PC-9 (cell line): ENCODE measurements at regions not wholly inside any gene's neighbourhood (a gene's known extent, or its start where the extent isn't known, plus 50 kb on each side); places are given as distances from the start of the nearest gene placed in this dataset.

Source experiments
- BruUV-seq: library from RNA; stranded (reverse); fragments of 400-500 nt; replicated peaks from 2 replicates; lab custom pipeline; 2021; lab: Mats Ljungman, UMichigan
- CTCF ChIA-PET: fragments of 300-600 bp; sonication (Branson Sonifier 250); formaldehyde crosslinking; loops from one replicate; lab custom pipeline; 2022; ENCODE audit warnings: antibody characterized with exemption; lab: Charles Lee
- POLR2A ChIA-PET: fragments of 300-600 bp; sonication (Branson Sonifier 250); formaldehyde crosslinking; loops from one replicate; lab custom pipeline; 2022; ENCODE audit warnings: antibody characterized with exemption; ENCODE audit not compliant: unreplicated experiment; lab: Charles Lee
- DNase-seq, 2 experiments: peaks; one replicate each; pipeline versions ENCODE4 v3.0.0 to v3.0.0-alpha.2; 2015 to 2022; ENCODE audit warnings: mixed read lengths in 1 of 2
- H2AFZ ChIP-seq: fragments of 200-600 bp; sonication (generic); 2 replicates; pipeline ENCODE4 v1.8.1; 2017; ENCODE audit warnings: antibody characterized with exemption
- H3F3A ChIP-seq: fragments of 200-600 bp; sonication (generic); 2 replicates; pipeline ENCODE4 v1.8.1; 2017; ENCODE audit warnings: antibody characterized with exemption, mild to moderate bottlenecking, low read depth; ENCODE audit not compliant: insufficient read depth
- H3K27ac ChIP-seq: fragments of 200-600 bp; sonication (generic); 2 replicates; pipeline ENCODE4 v1.6.1; 2016; ENCODE audit warnings: mixed run types
- H3K27me3 ChIP-seq: fragments of 200-600 bp; sonication (generic); 2 replicates; pipeline ENCODE4 v1.6.1; 2016; ENCODE audit warnings: low read depth, mixed run types; ENCODE audit not compliant: insufficient read depth
- H3K36me3 ChIP-seq: fragments of 200-600 bp; sonication (generic); 2 replicates; pipeline ENCODE4 v1.6.1; 2016; ENCODE audit warnings: low read depth, mixed run types
- H3K4me1 ChIP-seq: fragments of 200-600 bp; sonication (generic); replicated peaks from 2 replicates; pipeline ENCODE4 v1.6.1; 2016; ENCODE audit warnings: mixed run types; ENCODE audit not compliant: insufficient read depth
- H3K4me2 ChIP-seq: fragments of 200-600 bp; sonication (generic); 2 replicates; pipeline ENCODE4 v1.6.1; 2017; ENCODE audit warnings: mixed run types
- H3K4me3 ChIP-seq: fragments of 200-600 bp; sonication (generic); 2 replicates; pipeline ENCODE4 v1.6.1; 2016; ENCODE audit warnings: mixed run types
- H3K79me2 ChIP-seq: fragments of 200-600 bp; sonication (generic); 2 replicates; pipeline ENCODE4 v1.6.1; 2017; ENCODE audit warnings: low read depth, mixed run types
- H3K9me2 ChIP-seq: fragments of 200-600 bp; sonication (generic); 2 replicates; pipeline ENCODE4 v1.8.1; 2017; ENCODE audit warnings: mild to moderate bottlenecking; ENCODE audit not compliant: insufficient read depth
- H3K9me3 ChIP-seq: fragments of 200-600 bp; sonication (generic); 2 replicates; pipeline ENCODE4 v1.8.1; 2016; ENCODE audit warnings: low read depth; ENCODE audit not compliant: insufficient read depth
- H4K20me1 ChIP-seq: fragments of 200-600 bp; sonication (generic); 2 replicates; pipeline ENCODE4 v1.8.1; 2017; ENCODE audit not compliant: insufficient read depth
- CTCF ChIP-seq: fragments of 200-600 bp; sonication (generic); conservative IDR thresholded peaks from 2 replicates; pipeline ENCODE4 v1.6.1; 2017; ENCODE audit warnings: mixed run types, antibody characterized with exemption, mild to moderate bottlenecking, moderate library complexity
- EZH2 ChIP-seq: fragments of 200-600 bp; sonication (generic); IDR thresholded peaks from 2 replicates; pipeline ENCODE4 v1.8.0; 2017; ENCODE audit warnings: antibody characterized with exemption, low read depth
- intact Hi-C: fragments of 100-400 bp; cut with micrococcal nuclease; formaldehyde crosslinking; loops from one replicate; pipeline ENCODE4 v1.10.0; 2022; ENCODE audit not compliant: unreplicated experiment

GRCh38 chr18:2091937-2092336, 479.4 kb downstream of the METTL4 start:
- intact Hi-C loops = no loop called here
- Histone ChIP-seq H3K36me3 (no peaks in the 10 kb centered on the region), H3K4me2 (no peak overlapping the region), H3K27ac (no peak overlapping the region), H3F3A (no peaks in the 10 kb centered on the region), H2AFZ (no peak overlapping the region), H3K4me3 (no peak overlapping the region), H3K9me2 (no peaks in the 10 kb centered on the region), H3K79me2 (no peaks in the 10 kb centered on the region), H3K4me1 (peaks cover 5% of the 10 kb centered on the region; the same call in 1 of the 2 replicates), H3K9me3 (no peaks in the 10 kb centered on the region; the same call in 1 of the 2 replicates), H4K20me1 (no peaks in the 10 kb centered on the region), H3K27me3 (no peaks in the 10 kb centered on the region)
- no TSS peak for BruUV-seq
- TF ChIP-seq EZH2 (no peak), CTCF (no peak)
- DNase-seq = no peak
- ChIA-PET CTCF (no interaction called here), POLR2A (no interaction called here)

GRCh38 chr18:2096551-2096950, 474.8 kb downstream of the METTL4 start:
- H3K9me2 ChIP-seq = no peaks in the 10 kb centered on the region; the same call in 1 of the 2 replicates
- CTCF ChIA-PET = interaction anchor here (0.6 kb wide), 1 partner anchor 8 kb away, joined by 5 read pairs; no protein-coding TSS in a partner anchor
- H3K36me3 ChIP-seq = no peaks in the 10 kb centered on the region
- H3K27ac ChIP-seq = no peak overlapping the region
- H2AFZ ChIP-seq = no peak overlapping the region
- H3F3A ChIP-seq = no peaks in the 10 kb centered on the region; the same call in 1 of the 2 replicates
- no TSS peak for BruUV-seq
- intact Hi-C loops = no loop called here
- POLR2A ChIA-PET = no interaction called here
- H3K4me1 ChIP-seq = no peaks in the 10 kb centered on the region
- H3K27me3 ChIP-seq = no peaks in the 10 kb centered on the region
- H3K79me2 ChIP-seq = no peaks in the 10 kb centered on the region
- no peak overlapping the region for H3K4me3 ChIP-seq
- DNase-seq = no peak
- no peak for TF ChIP-seq CTCF
- TF ChIP-seq EZH2 = no peak
- H4K20me1 ChIP-seq = no peaks in the 10 kb centered on the region
- H3K9me3 ChIP-seq = no peaks in the 10 kb centered on the region; the same call in 1 of the 2 replicates
- H3K4me2 ChIP-seq = no peak overlapping the region

GRCh38 chr18:2100694-2101213, 470.6 kb downstream of the METTL4 start:
- no peaks in the 10 kb centered on the region for H3K4me1 ChIP-seq
- H3K36me3 ChIP-seq = no peaks in the 10 kb centered on the region
- TF ChIP-seq CTCF (no peak), EZH2 (no peak)
- no peak overlapping the region for H3K4me3 ChIP-seq
- no peaks in the 10 kb centered on the region for H3K27me3 ChIP-seq
- no peaks in the 10 kb centered on the region for H3K79me2 ChIP-seq
- no peaks in the 10 kb centered on the region; the same call in 1 of the 2 replicates for H3K9me2 ChIP-seq
- no TSS peak for BruUV-seq
- POLR2A ChIA-PET = no interaction called here
- H2AFZ ChIP-seq = no peak overlapping the region
- H4K20me1 ChIP-seq = no peaks in the 10 kb centered on the region
- intact Hi-C loops = no loop called here
- H3F3A ChIP-seq = no peaks in the 10 kb centered on the region; the same call in 1 of the 2 replicates
- H3K9me3 ChIP-seq = no peaks in the 10 kb centered on the region; the same call in 1 of the 2 replicates
- H3K27ac ChIP-seq = no peak overlapping the region
- no peak for DNase-seq
- no peak overlapping the region for H3K4me2 ChIP-seq
- CTCF ChIA-PET = no interaction called here
